ENCODE measurements at regions not wholly inside any gene's neighbourhood (a gene's known extent, or its start where the extent isn't known, plus 50 kb on each side); places are given as distances from the start of the nearest gene placed in this dataset.

GRCh38 chr16:50928065-50928464 lies 186.2 kb downstream of the CYLD start:
- peak; percentile 93 for ATAC-seq
- peak; percentile 86 for DNase-seq (ENCODE audit: low spot score)

- DNase-seq (ENCODE audit: low spot score) (no peak), ATAC-seq (peak; percentile 19)
These were observed 184.0 kb downstream of the CYLD start for GRCh38 chr16:50925758-50926357.

GRCh38 chr16:50924759-50925545 lies 183.1 kb downstream of the CYLD start:
- peak; percentile 76 for ATAC-seq
- peak; percentile 52 for DNase-seq (ENCODE audit: low spot score)

DNA sequence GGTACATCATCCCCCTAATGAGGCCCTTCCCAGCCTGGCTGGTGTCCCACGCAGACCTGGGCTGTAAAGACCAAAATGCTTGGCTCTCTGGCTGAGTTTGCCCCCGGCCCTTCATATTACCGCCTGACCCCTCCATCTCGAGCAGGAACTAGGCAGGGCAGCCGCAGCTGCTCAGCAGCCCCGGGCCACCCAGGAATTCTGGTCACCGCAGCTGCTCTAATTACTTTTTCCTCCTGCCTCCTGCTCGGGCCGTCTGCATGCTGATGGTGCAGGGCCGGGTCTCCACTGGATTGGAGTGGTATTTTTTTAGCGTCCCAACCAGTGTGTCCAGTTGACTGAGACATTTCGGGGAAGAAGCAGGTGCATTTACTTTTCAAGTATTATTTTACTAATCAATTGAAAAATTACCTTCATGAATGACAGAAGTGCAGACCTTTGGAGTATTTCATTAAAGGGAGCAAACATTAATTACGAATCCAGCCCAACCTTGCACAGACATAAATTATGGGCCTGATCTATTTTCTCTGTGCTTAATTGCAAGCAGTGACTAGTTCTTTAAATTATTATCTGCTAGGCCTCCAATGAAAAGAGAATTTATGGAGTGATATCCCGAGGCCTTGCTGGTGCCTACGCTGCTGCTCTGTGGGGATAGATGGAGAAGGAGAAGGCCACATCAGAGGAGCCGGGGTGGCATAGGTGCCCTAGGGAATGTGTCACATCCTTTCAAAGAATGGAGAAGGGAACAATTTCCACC lies 176.2 kb downstream of the CYLD start:
- ATAC-seq: no peak
- DNase-seq (ENCODE audit: low spot score): no peak

DNA sequence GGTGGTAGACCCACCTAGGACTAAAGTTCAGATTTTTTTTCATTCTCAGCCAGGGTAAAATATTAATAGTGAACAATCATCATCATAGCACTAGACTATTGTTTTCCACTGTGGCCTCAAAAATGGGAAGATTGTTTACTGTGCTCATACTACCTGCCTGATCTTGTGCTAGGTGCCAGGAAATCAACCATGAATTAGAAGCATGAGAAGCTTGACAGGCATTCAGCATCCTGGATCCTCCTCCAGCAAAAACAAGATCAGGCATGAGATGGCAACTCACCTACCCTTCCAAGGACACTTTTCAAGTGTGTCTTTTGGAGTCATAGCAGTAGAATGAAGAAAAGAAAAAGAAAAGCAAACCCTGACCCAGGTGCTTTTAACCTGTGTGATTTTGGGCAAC lies 174.2 kb downstream of the CYLD start:
- ATAC-seq (no peak), DNase-seq (ENCODE audit: low spot score) (no peak)

GRCh38 chr16:50915120-50915519 lies 173.2 kb downstream of the CYLD start:
- DNase-seq (ENCODE audit: low spot score) (no peak), ATAC-seq (no peak)

- ATAC-seq (peak; percentile 60), DNase-seq (ENCODE audit: low spot score) (no peak)
These were observed 168.8 kb downstream of the CYLD start for GRCh38 chr16:50910736-50911100.

GRCh38 chr16:50909831-50910735 lies 168.2 kb downstream of the CYLD start:
- no peak for DNase-seq (ENCODE audit: low spot score)
- peak; percentile 67 for ATAC-seq

GRCh38 chr16:50908468-50908867 lies 166.6 kb downstream of the CYLD start:
- no peak for ATAC-seq
- no peak for DNase-seq (ENCODE audit: low spot score)

- ATAC-seq (no peak), DNase-seq (ENCODE audit: low spot score) (no peak)
These were observed 164.6 kb downstream of the CYLD start for GRCh38 chr16:50906454-50906853.

DNA sequence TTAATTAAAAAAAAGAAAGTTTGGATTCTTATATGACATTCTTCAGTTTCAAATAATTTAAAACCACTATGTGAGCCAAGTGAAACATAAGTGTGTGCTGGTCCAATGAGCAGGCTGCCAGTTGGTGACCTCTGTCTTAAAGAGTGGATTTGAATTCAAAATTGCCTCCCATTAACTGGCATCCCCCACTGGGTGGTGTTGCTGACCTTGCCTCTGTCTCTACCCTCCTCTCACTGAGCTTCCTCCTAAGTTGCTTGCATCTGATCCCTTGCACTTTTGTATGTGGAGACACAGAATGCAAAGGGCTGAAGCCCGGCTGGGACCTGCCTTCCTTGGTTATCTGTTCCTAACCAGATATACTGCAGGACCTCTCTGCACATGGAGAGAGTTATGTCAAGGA lies 160.6 kb downstream of the CYLD start:
- no peak for DNase-seq (ENCODE audit: low spot score)
- ATAC-seq: peak; percentile 57

DNA sequence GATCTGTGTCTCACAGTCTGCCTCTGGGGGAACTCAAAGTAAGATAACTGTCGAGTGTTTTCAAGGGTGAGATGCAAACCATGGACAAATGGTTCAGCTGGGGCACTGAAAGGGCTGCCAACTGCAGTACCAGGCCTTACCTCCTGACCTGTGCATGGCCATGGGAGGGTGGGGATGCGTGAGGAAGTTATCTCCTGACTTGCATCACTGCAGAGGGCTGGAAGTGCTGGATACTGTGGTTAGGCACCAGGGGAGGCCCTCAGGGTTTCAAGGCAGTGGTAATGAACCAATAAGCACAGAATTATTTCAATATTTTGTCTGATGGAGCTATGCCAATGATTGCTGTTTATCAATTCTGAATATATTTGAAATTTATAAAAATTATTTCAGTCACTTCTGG lies 159.2 kb downstream of the CYLD start:
- ATAC-seq: no peak
- no peak for DNase-seq (ENCODE audit: low spot score)

- DNase-seq (ENCODE audit: low spot score) (no peak), ATAC-seq (no peak)
These were observed 158.6 kb downstream of the CYLD start for GRCh38 chr16:50900391-50900942.

DNA sequence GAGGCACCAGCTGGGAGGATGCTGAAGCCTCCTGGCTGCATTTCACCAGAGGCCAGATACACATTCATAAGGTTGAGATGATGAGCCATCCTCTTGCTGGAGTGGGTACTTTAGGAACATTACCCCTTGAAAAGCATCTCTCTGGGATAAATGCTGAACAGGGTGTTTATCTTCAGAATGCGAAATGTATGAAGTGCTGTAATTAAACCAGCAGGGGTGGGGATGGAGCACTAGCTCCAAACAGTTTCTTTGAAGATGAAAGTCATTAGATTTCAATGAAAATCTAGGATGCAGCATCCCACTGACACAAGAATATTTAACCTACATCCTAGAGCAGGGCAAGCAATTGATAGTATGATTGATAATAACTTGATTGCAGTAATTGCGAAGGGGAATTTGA lies 158.1 kb downstream of the CYLD start:
- DNase-seq (ENCODE audit: low spot score) (no peak), ATAC-seq (no peak)

- no peak for ATAC-seq
- no peak for DNase-seq (ENCODE audit: low spot score)
These were observed 147.9 kb downstream of the CYLD start for GRCh38 chr16:50889746-50890145.

DNA sequence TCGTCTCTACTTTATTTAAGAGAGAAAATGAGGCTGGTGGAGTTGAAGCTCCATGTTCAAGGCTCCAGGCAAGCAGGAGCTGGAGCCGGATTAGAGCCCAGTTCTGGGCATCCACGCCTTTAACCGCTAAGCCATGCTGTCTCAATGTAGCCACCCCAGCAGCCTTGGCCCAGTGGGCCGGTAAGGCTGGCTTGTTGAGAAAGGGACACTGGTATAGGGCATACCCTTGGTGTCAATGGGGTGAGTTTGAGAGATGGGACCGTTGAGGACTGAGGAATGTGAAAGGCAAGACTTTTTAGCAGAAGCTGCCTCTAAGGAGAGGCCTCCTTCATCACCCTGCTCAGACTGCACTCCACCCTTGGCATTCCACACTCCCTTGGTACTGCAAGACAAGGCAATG lies 147.4 kb downstream of the CYLD start:
- no peak for ATAC-seq
- no peak for DNase-seq (ENCODE audit: low spot score)

- ATAC-seq (no peak), DNase-seq (ENCODE audit: low spot score) (no peak)
These were observed 146.8 kb downstream of the CYLD start for GRCh38 chr16:50888486-50889261.

DNA sequence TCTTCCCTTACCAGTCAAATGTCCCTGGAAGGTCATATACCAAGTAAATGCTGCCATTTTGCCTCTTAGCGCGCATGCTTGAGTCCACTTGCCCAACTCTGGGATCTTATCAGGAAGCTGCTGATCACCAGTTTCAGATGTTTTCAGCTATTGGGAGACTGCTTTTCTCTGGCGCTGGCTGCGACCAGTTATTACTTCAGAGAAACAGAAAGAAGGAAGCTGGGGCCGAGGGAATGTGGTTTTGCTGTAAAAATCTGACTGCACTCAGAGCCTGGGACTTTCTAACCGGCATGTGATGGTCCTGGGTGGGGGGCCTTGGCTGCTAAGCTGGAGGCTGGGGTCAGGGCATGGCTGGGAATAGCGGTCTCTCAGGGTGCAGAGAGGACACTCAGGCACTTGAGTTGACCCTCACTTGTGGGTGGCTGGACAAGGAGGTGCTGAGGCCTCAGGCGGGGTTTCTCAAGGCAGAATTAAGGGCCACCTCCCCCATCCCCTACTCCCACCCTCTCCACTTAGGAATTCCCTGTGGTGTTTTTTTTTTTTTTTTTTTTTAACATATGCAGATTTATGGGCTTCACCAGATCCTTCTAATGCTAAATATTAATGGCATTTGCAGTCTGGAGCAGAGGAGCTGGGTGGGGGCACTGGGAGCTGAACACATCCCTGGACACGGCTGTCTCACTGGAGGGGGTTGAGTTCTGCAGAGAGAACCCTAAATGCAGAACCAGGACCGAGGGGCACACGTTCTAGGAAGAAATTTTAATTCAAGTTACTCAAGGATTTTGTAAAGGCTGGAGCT lies 145.8 kb downstream of the CYLD start:
- ATAC-seq (no peak), DNase-seq (ENCODE audit: low spot score) (no peak)

Data from left lobe of liver (tissue), 2 donors.